HG03520 (cell line): ENCODE measurements at regions not wholly inside any gene's neighbourhood (a gene's known extent, or its start where the extent isn't known, plus 50 kb on each side); places are given as distances from the start of the nearest gene placed in this dataset.

Experiments used
- ATAC-seq: cut with Tn5 transposase; IDR thresholded peaks from one replicate; pipeline ENCODE4 v1.9.1; 2021; ENCODE audit warnings: mild to moderate bottlenecking, moderate library complexity; ENCODE audit not compliant: unreplicated experiment

GRCh38 chr15:70508561-70509281, 254.6 kb downstream of the UACA start:
- ATAC-seq = no peak

DNA sequence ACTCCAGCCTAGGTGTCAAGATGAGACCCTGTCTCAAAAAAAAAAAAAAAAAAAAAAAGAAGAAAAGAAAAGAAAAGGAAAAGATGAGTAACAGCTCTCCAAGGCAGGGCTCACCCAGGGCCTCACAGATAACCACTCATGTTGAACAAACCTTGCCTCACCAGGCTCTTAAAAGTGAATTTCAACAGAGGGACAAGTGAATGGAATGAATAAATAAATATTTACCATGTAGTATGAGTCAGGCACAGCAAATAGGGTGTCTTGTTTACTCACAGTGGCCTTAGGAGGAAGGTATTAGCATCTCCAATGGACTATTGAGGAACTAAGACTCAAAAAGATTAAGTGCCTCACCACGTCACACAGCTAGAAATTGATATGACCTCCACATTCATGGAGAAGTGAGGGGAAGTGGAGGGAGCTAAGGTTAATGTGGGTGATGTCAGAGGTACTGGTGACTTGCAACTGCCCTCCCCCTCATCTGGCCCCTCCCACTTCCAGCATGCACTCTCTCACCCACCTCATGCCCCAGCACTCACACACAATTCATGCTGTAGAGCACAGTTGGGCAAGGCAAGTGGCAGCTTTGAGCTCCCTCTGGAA, 255.5 kb downstream of the UACA start:
- no peak for ATAC-seq

- ATAC-seq = no peak
Observed at GRCh38 chr15:70505936-70506912, 257.1 kb downstream of the UACA start.

- no peak for ATAC-seq
Observed at GRCh38 chr15:70505411-70505919, 257.9 kb downstream of the UACA start.

GRCh38 chr15:70504988-70505387, 258.4 kb downstream of the UACA start:
- ATAC-seq = no peak

- peak; percentile 39 for ATAC-seq
Observed at GRCh38 chr15:70504299-70504951, 258.9 kb downstream of the UACA start.

GRCh38 chr15:70503798-70504298, 259.5 kb downstream of the UACA start:
- ATAC-seq = no peak

GRCh38 chr15:70503073-70503745, 260.1 kb downstream of the UACA start:
- ATAC-seq = no peak

DNA sequence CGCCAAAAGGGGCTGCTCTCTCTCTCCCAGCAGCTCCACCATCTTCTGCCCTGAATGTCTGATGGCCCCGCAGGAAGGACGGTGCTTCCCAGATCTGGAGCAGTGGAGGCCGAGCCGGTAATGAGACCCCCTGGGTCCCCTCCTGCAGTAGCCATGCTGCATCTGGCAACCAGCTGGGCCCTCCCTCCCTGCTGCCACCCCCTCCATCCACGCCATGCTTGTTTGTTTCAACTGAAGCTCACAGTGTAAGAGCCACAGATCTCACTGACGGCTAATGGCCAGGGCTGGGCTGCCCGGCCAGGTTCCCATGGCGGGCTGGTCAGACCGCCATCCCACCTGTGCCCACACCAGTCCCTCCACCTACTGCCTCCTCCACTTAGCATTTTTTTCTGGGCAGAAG, 260.8 kb downstream of the UACA start:
- ATAC-seq = no peak

- no peak for ATAC-seq
Observed at GRCh38 chr15:70501849-70502248, 261.5 kb downstream of the UACA start.

DNA sequence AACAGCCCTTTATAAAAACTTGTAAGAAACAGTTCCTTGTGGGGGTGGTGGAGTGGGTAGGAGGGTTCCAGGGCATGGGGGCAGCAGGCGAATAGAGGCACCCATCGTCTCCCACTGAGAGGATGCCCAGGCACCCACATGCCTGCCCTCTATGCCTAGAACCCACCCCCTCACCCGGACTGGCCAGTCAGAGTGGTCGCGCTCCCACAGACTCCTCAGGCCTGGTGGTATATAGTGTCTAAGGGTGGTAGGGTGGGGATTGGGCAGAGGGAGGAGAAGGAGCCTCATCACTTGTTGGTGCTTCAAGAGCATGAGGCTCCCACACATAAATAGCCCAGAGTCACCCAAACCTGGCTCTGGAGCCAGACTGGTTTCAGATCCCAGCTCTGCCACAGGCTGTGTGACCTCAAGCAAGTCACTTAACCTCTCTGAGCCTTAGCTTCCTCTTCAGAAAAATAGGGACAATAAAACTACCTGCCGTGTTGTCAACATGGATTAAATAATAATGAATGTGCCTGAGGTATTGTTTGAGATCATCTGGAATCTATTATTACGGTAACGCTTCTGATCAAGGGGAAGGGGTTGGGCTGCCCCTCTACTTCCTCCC, 262.1 kb downstream of the UACA start:
- no peak for ATAC-seq

DNA sequence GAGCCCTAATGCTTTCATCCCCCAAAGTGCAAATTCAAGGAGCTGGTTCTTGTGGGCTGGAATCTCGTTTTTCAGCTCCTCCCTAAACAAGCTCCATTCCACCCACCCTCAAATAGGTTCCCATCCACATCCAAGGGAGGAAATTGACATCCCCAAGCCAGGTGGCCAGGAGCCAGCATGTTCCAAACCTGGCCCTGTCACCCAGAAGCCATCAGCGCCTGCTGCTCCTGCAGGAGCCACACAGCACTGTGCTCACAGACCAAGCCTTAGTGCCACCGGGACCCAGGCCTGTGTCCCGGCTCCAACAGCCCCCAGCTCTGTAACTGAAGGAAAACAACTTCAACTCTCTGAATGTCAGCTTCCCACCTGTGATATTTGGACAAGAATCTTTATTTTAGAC, 263.6 kb downstream of the UACA start:
- no peak for ATAC-seq

DNA sequence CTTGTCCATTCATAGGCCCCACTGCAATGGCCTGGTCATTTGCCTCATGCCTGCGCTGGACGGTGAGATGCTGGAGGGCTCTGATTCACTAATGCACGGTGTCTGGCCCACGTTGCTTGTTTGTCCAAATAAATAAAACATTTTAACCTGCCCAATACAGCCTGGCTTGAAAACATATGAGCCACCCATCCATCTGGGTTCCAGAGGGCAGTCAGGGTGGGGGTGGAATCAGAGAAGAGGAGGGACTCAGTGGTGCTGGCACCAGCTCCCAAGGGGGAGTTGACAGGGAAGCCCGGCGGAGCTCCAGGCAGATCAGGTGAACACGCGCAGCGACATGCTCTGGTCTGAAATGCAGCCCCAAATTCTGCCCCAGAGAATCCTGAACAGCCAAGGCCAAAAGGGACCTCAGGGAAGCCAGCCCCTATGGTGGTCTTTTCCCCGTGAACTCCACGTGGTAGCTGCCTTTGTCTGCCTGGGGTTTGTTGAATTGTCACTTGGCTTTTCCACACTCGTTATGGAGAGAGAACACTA, 265.2 kb downstream of the UACA start:
- no peak for ATAC-seq

DNA sequence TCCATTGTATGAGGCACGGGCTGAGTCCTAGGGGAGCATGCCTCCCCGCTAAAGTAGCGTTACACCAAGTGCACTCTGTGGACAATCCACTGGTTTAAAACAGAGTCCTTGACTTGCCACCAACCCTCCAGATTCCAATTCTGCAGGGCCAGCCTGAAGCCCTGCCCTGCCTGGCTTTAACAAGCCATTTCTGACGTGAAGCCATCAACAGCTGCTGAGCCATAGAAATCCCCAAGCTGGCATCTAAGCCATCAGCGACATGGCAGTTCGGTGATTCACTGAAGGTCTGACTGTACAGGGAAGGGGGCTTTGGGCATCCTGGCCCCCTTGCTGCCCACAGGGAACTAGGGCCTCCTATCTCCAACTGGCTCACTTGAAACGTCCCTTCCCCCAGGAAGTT, 265.7 kb downstream of the UACA start:
- no peak for ATAC-seq

DNA sequence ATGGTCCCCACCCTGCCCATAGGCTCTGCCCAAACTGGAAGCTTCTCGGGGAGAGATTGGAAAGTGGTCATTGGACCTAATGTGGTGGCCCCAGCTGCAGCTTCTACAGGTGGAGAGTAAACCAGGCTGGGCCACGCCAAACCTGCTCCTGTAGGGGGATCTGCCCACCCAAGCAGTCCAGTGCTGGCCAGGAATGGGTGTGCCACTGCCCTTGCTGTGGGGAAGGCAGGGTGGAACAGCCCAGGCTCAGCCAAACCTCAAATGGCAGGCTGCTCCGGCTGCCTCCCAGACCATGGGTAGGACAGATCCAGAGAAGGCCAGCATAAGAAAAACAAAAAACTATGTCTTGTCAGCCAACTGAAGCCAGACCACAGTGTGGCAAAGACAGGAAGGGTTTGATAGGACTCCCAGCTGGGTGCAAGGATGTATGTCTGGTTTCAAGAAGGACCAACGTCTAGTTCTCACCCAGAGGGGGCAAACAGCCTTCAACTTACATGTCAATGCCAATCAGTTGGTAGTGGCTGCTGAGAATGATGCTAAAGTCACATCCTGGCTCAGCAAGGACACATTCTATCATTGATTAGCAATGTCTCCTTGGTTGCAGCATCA, 267.3 kb downstream of the UACA start:
- no peak for ATAC-seq

- ATAC-seq = no peak
Observed at GRCh38 chr15:70494852-70495571, 268.3 kb downstream of the UACA start.

GRCh38 chr15:70494517-70494851, 268.9 kb downstream of the UACA start:
- ATAC-seq = no peak

GRCh38 chr15:70493787-70494516, 269.4 kb downstream of the UACA start:
- no peak for ATAC-seq
